ENCODE measurements at regions not wholly inside any gene's neighbourhood (a gene's known extent, or its start where the extent isn't known, plus 50 kb on each side); places are given as distances from the start of the nearest gene placed in this dataset.

DNA sequence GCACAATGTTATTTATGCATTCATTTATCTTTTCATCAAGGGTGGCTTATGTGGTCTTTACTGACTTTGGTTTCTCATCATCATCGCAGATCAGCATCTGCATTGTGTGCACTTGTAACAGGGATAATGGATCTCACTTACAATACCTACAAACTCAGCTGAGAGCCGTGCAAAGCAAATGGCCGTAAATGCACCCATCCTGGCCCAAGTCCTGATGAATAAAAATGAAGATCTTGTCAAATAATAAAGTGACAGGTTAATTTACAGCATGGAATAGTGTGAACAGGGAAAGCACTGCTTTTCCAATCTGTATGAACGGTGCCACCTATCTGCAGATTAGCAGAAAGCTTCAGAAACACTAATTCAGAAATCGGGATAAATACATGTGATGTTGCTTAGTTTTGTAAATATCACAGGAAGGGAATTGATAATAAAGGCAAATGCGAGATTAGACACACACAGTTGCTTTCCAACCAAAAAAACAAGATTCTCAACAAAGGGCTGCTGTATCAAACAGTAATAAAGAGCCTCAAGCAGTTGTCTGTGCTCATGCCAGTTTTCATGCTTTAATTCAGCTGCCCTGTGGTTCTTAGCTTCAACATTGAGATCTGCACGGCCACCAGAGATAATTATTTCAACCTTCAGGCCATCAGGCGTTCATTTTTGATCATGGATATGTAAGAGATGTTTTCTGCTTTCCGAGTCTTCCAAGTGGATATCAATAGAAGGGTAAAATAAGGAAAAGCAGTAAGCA is 153.4 kb upstream of the POU5F2 start:
- TF ChIP-seq, protein P1, sequence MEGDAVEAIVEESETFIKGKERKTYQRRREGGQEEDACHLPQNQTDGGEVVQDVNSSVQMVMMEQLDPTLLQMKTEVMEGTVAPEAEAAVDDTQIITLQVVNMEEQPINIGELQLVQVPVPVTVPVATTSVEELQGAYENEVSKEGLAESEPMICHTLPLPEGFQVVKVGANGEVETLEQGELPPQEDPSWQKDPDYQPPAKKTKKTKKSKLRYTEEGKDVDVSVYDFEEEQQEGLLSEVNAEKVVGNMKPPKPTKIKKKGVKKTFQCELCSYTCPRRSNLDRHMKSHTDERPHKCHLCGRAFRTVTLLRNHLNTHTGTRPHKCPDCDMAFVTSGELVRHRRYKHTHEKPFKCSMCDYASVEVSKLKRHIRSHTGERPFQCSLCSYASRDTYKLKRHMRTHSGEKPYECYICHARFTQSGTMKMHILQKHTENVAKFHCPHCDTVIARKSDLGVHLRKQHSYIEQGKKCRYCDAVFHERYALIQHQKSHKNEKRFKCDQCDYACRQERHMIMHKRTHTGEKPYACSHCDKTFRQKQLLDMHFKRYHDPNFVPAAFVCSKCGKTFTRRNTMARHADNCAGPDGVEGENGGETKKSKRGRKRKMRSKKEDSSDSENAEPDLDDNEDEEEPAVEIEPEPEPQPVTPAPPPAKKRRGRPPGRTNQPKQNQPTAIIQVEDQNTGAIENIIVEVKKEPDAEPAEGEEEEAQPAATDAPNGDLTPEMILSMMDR (IDR thresholded peaks at IDR 0.05; ENCODE audit: low read depth, low read length), result peak; percentile 33; the same call in 1 of the 2 replicates

DNA sequence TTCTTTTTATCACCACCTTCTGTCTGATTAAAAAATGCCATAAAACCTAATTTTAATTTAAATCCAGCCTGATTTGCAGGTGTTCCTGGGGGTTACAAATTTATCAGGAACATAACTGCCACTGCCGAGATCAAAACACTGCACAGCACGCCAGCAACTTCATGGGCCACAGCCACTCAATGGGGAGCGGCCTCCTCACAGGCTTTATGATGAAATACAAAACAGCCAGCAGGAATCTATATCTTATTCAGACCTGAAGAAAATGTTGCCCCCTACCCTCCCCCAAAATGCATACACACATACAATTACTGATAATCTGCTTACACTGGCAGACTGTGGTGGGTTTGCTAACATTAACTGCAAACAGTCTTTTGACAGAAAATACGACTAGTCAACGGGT is 151.7 kb upstream of the POU5F2 start:
- TF ChIP-seq, protein P1 (IDR thresholded peaks at IDR 0.05; ENCODE audit: low read depth, low read length), result no peak
- H3K4me3 ChIP-seq (ENCODE audit: low read depth, low read length), result no peak overlapping the region

More for the DNA sequence above, 153.4 kb upstream of the POU5F2 start:
- H3K4me3 ChIP-seq (ENCODE audit: low read depth, low read length), result no peak overlapping the region

DNA sequence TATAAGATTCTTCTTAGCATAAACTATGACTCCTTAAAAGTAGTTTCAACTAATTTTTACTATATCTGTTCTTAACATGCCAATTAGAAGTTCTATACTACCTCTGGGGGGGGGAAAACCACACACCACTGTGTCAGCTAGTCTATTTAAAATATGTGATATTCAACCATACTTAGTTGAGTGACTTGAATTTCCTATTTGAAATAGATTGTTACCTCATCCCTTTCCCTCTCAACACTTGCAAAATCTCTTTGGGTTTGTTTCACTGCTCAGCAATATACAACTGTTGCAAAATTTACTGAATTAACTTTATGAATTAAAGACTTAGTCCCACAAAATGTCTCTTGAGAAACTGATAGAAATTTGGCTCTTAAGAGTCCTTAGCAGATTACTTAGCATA is 151.1 kb upstream of the POU5F2 start:
- TF ChIP-seq, protein P1 (IDR thresholded peaks at IDR 0.05; ENCODE audit: low read depth, low read length), result no peak

DNA sequence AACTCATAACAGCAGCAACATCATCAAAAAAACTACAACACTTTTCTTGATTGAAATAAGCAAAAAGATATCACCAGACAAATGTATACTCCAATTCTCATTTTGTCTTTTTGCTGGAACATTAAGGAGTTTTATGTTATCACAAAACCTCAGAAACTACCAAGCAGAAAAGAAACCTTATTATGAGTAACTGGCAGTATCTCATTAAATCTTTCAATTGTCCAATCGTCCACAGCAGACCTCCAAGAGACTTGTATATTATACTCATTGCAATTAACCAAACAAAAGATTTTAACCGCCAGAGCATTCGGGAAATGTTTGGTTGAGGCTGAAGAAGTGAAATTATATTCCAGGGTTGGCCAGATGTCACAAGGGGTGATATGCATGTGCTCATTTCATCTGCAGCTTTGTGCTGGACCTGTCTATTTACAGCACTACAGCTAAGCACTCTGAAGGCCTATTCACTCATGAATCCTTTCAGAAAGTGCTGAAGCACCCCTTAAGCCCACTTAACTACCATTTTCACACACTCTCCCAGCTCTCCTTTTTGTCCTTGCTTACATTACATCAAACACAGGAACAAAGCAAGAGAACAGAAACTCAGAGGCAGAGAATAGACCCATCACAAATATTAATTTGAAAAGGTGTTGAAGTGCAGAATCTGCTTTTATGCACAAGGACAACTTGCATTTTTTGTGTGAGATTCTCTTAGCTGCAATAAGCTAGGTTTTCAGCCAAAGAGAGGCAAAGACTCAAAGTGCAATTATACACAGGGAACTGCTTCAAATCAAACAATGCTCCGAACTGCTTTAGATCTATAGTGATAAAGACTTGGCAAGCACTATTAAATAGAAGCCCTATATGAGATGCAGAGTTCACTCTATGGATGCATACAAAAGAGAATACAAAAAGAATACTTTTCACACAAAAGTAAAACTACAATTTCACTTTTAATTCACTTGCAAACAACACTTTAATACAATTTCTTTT is 150.4 kb upstream of the POU5F2 start:
- TF ChIP-seq, protein P1 (IDR thresholded peaks at IDR 0.05; ENCODE audit: low read depth, low read length), result no peak
- no peak overlapping the region for H3K4me3 ChIP-seq (ENCODE audit: low read depth, low read length)

More for the DNA sequence above, 151.1 kb upstream of the POU5F2 start:
- H3K4me3 ChIP-seq (ENCODE audit: low read depth, low read length), result no peak overlapping the region

DNA sequence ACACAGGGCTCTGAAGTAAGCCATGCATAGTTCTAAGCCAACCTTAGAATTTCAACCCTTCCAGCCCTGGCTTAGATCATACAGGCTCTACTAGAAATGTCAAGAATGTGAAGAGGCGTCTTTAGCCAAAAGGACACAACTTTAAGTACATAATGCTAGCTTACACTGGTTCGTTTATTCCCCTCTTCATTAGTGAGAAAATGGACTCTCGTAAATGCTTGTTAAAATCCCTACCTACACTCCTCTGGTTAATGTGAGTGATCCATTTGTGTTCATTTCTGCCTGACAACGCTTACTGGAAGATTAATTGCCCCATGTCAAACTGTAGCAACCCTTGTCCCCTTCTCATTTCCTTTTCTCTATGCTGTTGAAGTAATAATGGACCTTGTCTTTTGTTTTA is 149.3 kb upstream of the POU5F2 start:
- TF ChIP-seq, protein P1 (IDR thresholded peaks at IDR 0.05; ENCODE audit: low read depth, low read length), result no peak
- H3K4me3 ChIP-seq (ENCODE audit: low read depth, low read length), result no peak overlapping the region

DNA sequence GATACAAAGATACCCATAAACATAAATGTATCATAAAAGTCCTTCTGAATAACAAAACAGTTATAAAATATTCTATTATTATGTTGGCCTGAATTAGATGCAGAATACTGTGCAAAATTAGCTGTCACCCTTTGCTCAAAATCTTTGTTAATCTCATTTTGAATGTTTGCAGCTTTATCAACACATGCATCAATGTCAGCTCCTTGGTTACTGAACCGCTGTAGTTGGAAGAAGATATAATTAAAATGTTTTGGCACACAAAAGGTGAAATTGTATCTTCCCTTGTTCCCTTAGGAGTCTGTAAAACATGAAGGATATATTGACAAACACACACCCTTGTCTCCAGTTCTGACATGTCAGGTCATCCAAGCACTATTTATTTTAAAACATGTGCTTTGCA is 146.3 kb upstream of the POU5F2 start:
- TF ChIP-seq, protein P1 (IDR thresholded peaks at IDR 0.05; ENCODE audit: low read depth, low read length), result no peak
- no peak overlapping the region for H3K4me3 ChIP-seq (ENCODE audit: low read depth, low read length)
